ENCODE measurements at regions not wholly inside any gene's neighbourhood (a gene's known extent, or its start where the extent isn't known, plus 50 kb on each side); places are given as distances from the start of the nearest gene placed in this dataset.

- no peak for FAIRE-seq
- peak overlapping the region; percentile 2 to 51 for H3K27ac ChIP-seq (ENCODE audit: low read depth in 2 of 2, low read length in 2 of 2)
- no peaks in the 10 kb centered on the region for H3K27me3 ChIP-seq (ENCODE audit: control insufficient read depth, insufficient read depth, low read length)
- no peak overlapping the region for H3K4me3 ChIP-seq (ENCODE audit: low read length in 3 of 3)
- intact Hi-C loops (cut with DNase I): no loop called here
- no peak for TF ChIP-seq CTCF (IDR thresholded peaks at IDR 0.05; ENCODE audit: borderline replicate concordance, extremely low read depth, insufficient read depth)
- H3K9me3 ChIP-seq (ENCODE audit: control insufficient read depth in 2 of 3, insufficient read depth in 1 of 3, low read length in 3 of 3): peaks cover 0 to 8% (median 0%) of the 10 kb centered on the region in 3 donors
- H3K4me1 ChIP-seq (ENCODE audit: control insufficient read depth in 2 of 3, insufficient read depth in 2 of 3, low read depth in 1 of 3, low read length in 3 of 3): peaks cover 0 to 2% (median 0%) of the 10 kb centered on the region in 3 donors
- H3K36me3 ChIP-seq (ENCODE audit: control insufficient read depth in 2 of 3, insufficient read depth in 3 of 3, low read length in 3 of 3): no peaks in the 10 kb centered on the region
- DNase-seq: no peak
- no peak overlapping the region for H3K9ac ChIP-seq (ENCODE audit: low read length in 3 of 3)
Observed at GRCh38 chr16:22684574-22685458, 129.1 kb upstream of the HS3ST2 start.

GRCh38 chr16:22685459-22685830 is 128.5 kb upstream of the HS3ST2 start:
- FAIRE-seq: no peak
- H3K4me1 ChIP-seq (ENCODE audit: control insufficient read depth in 2 of 3, insufficient read depth in 2 of 3, low read depth in 1 of 3, low read length in 3 of 3): peaks cover 0 to 2% (median 0%) of the 10 kb centered on the region in 3 donors
- no peak for TF ChIP-seq CTCF (IDR thresholded peaks at IDR 0.05; ENCODE audit: borderline replicate concordance, extremely low read depth, insufficient read depth)
- no peak overlapping the region for H3K9ac ChIP-seq (ENCODE audit: low read length in 3 of 3)
- H3K27ac ChIP-seq (ENCODE audit: low read depth in 2 of 2, low read length in 2 of 2): peak overlapping the region in 1 of 2 donors; percentile 71
- intact Hi-C loops (cut with DNase I): no loop called here
- peaks cover 0 to 8% (median 0%) of the 10 kb centered on the region in 3 donors for H3K9me3 ChIP-seq (ENCODE audit: control insufficient read depth in 2 of 3, insufficient read depth in 1 of 3, low read length in 3 of 3)
- no peaks in the 10 kb centered on the region for H3K27me3 ChIP-seq (ENCODE audit: control insufficient read depth, insufficient read depth, low read length)
- no peaks in the 10 kb centered on the region for H3K36me3 ChIP-seq (ENCODE audit: control insufficient read depth in 2 of 3, insufficient read depth in 3 of 3, low read length in 3 of 3)
- H3K4me3 ChIP-seq (ENCODE audit: low read length in 3 of 3): no peak overlapping the region
- no peak for DNase-seq

GRCh38 chr16:22687031-22687530 is 126.9 kb upstream of the HS3ST2 start:
- peaks cover 0 to 2% (median 0%) of the 10 kb centered on the region in 3 donors for H3K4me1 ChIP-seq (ENCODE audit: control insufficient read depth in 2 of 3, insufficient read depth in 2 of 3, low read depth in 1 of 3, low read length in 3 of 3)
- H3K9ac ChIP-seq (ENCODE audit: low read length in 3 of 3): no peak overlapping the region
- H3K27ac ChIP-seq (ENCODE audit: low read depth in 2 of 2, low read length in 2 of 2): no peak overlapping the region
- FAIRE-seq: no peak
- H3K9me3 ChIP-seq (ENCODE audit: control insufficient read depth in 2 of 3, insufficient read depth in 1 of 3, low read length in 3 of 3): peaks cover 0 to 8% (median 0%) of the 10 kb centered on the region in 3 donors
- no peak for DNase-seq
- intact Hi-C loops (cut with DNase I): no loop called here
- no peaks in the 10 kb centered on the region for H3K27me3 ChIP-seq (ENCODE audit: control insufficient read depth, insufficient read depth, low read length)
- no peaks in the 10 kb centered on the region for H3K36me3 ChIP-seq (ENCODE audit: control insufficient read depth in 2 of 3, insufficient read depth in 3 of 3, low read length in 3 of 3)
- H3K4me3 ChIP-seq (ENCODE audit: low read length in 3 of 3): no peak overlapping the region
- no peak for TF ChIP-seq CTCF (IDR thresholded peaks at IDR 0.05; ENCODE audit: borderline replicate concordance, extremely low read depth, insufficient read depth)

Data from kidney (tissue), 13 donors.